Kidney (tissue), 13 donors: ENCODE measurements at regions not wholly inside any gene's neighbourhood (a gene's known extent, or its start where the extent isn't known, plus 50 kb on each side); places are given as distances from the start of the nearest gene placed in this dataset.
A peak's percentile ranks its signal among the peaks of the same experiment; 100 is the strongest.

Experiments used
- DNase-seq, 5 donors: peaks; one replicate each; pipeline ENCODE4 v3.0.0-alpha.2; 2013 to 2020
- FAIRE-seq: peaks from 2 replicates; lab custom pipeline; 2012; peaks lifted over from hg19 to GRCh38; lab: Jason Lieb, UNC
- H3K27ac ChIP-seq, 2 donors: one replicate each; pipeline ENCODE4 v1.7.0; 2013; ENCODE audit warnings: low read depth in 2 of 2, low read length in 2 of 2, inconsistent platforms in 1 of 2
- H3K27me3 ChIP-seq: one replicate; pipeline ENCODE4 v1.7.1; 2013; ENCODE audit warnings: low read length, inconsistent platforms; ENCODE audit not compliant: control insufficient read depth, insufficient read depth
- H3K36me3 ChIP-seq, 3 donors: one replicate each; pipeline versions ENCODE4 v1.7.0 to v1.7.1; 2013; ENCODE audit warnings: low read length in 3 of 3, control low read depth in 1 of 3, inconsistent platforms in 1 of 3; ENCODE audit not compliant: insufficient read depth in 3 of 3, control insufficient read depth in 2 of 3
- H3K4me1 ChIP-seq, 3 donors: one replicate each; pipeline versions ENCODE4 v1.7.0 to v1.7.1; 2013; ENCODE audit warnings: low read length in 3 of 3, inconsistent platforms in 1 of 3, low read depth in 1 of 3; ENCODE audit not compliant: control insufficient read depth in 2 of 3, insufficient read depth in 2 of 3
- H3K4me3 ChIP-seq, 3 donors: one replicate each; pipeline versions ENCODE4 v1.7.0 to v1.8.1; 2013; ENCODE audit warnings: low read length in 3 of 3, control low read depth in 1 of 3, inconsistent platforms in 1 of 3
- H3K9ac ChIP-seq, 3 donors: one replicate each; pipeline versions ENCODE4 v1.7.0 to v1.7.1; 2013; ENCODE audit warnings: low read length in 3 of 3, control low read depth in 1 of 3, inconsistent platforms in 1 of 3
- H3K9me3 ChIP-seq, 3 donors: one replicate each; pipeline versions ENCODE4 v1.7.0 to v1.7.1; 2013; ENCODE audit warnings: low read length in 3 of 3, control low read depth in 1 of 3, inconsistent platforms in 1 of 3; ENCODE audit not compliant: control insufficient read depth in 2 of 3, insufficient read depth in 1 of 3
- intact Hi-C: fragments of 100-400 bp; cut with DNase I; formaldehyde crosslinking; loops from one replicate; pipeline ENCODE4 v1.11.1; 2022
- TF ChIP-seq, protein P1 (sequence below): IDR thresholded peaks from 3 replicates; pipeline ENCODE4 v1.5.1; 2012; ENCODE audit warnings: mild to moderate bottlenecking, moderate library complexity, borderline replicate concordance; ENCODE audit not compliant: insufficient read depth; ENCODE audit errors: extremely low read depth
- donor health status: control.
- donor health status: control.
- donor health status: control.
- donor health status: control.
- donor health status: control.
- donor health status: DM: yes; HTN: yes; CAD: no.
- donor health status: Normal renal cell carcinoma (clear cell type).

DNA sequence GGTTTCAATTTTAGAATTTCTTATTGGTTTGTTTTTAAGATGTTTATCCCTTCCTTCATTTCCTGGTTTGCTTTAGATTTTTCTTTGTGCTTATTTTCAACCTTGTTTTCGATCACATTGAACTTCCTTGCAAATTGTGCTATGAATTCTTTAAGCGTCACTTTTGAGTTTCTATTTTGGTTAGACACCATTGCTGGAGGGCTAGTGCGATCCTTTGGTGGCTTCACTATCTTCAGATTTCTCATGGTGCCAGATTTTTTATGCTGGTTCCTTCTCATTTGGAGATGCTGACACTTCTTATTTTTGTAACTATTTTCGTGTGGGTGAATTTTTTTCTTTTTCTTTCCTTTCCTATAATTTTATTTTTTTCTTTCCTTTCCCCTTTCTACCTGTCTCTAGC lies 227.2 kb upstream of the HDX start:
- Histone ChIP-seq H3K27ac (no peak overlapping the region), H3K9ac (no peak overlapping the region), H3K9me3 (no peaks in the 10 kb centered on the region), H3K27me3 (no peaks in the 10 kb centered on the region), H3K36me3 (no peaks in the 10 kb centered on the region), H3K4me1 (no peaks in the 10 kb centered on the region), H3K4me3 (no peak overlapping the region)
- intact Hi-C loops, result no loop called here
- TF ChIP-seq, protein P1, sequence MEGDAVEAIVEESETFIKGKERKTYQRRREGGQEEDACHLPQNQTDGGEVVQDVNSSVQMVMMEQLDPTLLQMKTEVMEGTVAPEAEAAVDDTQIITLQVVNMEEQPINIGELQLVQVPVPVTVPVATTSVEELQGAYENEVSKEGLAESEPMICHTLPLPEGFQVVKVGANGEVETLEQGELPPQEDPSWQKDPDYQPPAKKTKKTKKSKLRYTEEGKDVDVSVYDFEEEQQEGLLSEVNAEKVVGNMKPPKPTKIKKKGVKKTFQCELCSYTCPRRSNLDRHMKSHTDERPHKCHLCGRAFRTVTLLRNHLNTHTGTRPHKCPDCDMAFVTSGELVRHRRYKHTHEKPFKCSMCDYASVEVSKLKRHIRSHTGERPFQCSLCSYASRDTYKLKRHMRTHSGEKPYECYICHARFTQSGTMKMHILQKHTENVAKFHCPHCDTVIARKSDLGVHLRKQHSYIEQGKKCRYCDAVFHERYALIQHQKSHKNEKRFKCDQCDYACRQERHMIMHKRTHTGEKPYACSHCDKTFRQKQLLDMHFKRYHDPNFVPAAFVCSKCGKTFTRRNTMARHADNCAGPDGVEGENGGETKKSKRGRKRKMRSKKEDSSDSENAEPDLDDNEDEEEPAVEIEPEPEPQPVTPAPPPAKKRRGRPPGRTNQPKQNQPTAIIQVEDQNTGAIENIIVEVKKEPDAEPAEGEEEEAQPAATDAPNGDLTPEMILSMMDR, result no peak
- no peak for DNase-seq
- FAIRE-seq, result no peak

DNA sequence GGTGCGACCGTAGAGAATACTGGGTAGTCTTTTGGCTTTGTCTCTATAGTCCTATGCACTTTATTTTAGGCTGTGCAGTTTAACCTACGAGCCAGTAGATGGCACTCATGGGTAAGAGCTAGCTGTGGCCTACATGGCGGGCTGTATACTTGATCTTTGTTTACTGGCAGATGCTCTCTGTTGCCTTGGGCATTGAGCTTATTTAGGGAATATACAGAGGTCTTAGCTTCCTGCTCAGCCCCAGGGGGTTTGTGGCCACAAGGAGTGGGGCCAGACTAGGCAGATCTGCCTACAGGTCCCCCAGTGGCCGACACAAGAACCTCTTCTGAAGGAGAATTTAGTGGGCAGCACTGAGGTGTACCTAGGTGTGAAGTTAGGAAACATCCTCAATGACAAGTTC lies 227.6 kb upstream of the HDX start:
- Histone ChIP-seq H3K9me3 (no peaks in the 10 kb centered on the region), H3K4me1 (no peaks in the 10 kb centered on the region), H3K9ac (no peak overlapping the region), H3K27ac (no peak overlapping the region), H3K27me3 (no peaks in the 10 kb centered on the region), H3K36me3 (no peaks in the 10 kb centered on the region), H3K4me3 (no peak overlapping the region)
- DNase-seq (peak in 3 of 5 donors; percentile 26 to 31 (median 29)), FAIRE-seq (peak; percentile 97)
- intact Hi-C loops, result no loop called here
- TF ChIP-seq, protein P1, result peak; percentile 59

DNA sequence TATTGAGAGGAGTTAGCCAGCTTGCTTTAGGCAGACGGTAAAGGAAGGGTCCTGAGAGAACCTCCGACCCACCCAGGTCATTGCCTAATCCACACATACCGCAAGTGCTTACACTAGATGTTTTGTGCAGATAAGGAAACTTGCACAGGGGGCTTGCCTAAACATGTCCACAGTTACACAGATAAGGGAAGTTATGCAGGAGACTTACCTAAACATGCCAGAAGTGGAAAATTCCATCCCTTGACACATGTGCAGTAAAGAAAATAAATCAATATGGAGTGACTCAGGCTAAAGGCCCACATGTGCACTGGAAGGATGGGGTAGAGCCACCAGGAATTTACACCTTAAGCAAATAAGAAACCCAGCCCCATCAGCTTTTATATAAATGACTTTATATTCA lies 232.8 kb upstream of the HDX start:
- Histone ChIP-seq H3K4me3 (no peak overlapping the region), H3K36me3 (no peaks in the 10 kb centered on the region), H3K9ac (no peak overlapping the region), H3K27me3 (no peaks in the 10 kb centered on the region), H3K9me3 (no peaks in the 10 kb centered on the region), H3K27ac (no peak overlapping the region), H3K4me1 (no peaks in the 10 kb centered on the region)
- no peak for FAIRE-seq
- no peak for DNase-seq
- intact Hi-C loops, result no loop called here
- TF ChIP-seq, protein P1, result no peak

DNA sequence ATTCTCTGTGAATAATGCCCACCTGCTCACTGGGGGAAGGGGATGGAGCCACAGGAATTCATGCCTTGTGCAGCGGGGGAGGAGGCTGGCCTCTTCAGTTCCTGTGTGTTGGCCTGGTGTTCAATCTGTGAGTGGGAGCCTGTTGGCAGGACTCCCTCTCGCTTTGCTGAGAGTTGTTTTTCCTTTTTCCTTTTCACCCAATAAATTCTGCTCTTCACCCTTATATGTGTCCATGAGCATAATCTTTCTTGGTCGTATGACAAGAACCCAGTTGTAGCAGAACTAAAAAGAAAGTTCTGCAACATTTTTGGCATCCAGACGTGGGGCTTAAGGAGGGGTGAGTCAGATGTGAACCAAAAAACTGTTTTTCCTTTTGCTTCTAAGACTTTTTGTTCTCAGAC lies 235.2 kb upstream of the HDX start:
- FAIRE-seq (no peak), DNase-seq (no peak)
- no peaks in the 10 kb centered on the region for H3K36me3 ChIP-seq
- no peak overlapping the region for H3K9ac ChIP-seq
- TF ChIP-seq, protein P1, result no peak
- no peaks in the 10 kb centered on the region for H3K4me1 ChIP-seq
- no peak overlapping the region for H3K4me3 ChIP-seq
- H3K27me3 ChIP-seq, result no peaks in the 10 kb centered on the region
- no peak overlapping the region for H3K27ac ChIP-seq
- no peaks in the 10 kb centered on the region for H3K9me3 ChIP-seq
- intact Hi-C loops, result no loop called here
